GM12872 (cell line): ENCODE measurements at regions not wholly inside any gene's neighbourhood (a gene's known extent, or its start where the extent isn't known, plus 50 kb on each side); places are given as distances from the start of the nearest gene placed in this dataset.

Experiments
- TF ChIP-seq, protein P1 (sequence below): IDR thresholded peaks from 3 replicates; pipeline ENCODE4 v1.5.1; 2011; ENCODE audit warnings: low read depth, mild to moderate bottlenecking, low read length, moderate library complexity; ENCODE audit not compliant: insufficient read depth

DNA sequence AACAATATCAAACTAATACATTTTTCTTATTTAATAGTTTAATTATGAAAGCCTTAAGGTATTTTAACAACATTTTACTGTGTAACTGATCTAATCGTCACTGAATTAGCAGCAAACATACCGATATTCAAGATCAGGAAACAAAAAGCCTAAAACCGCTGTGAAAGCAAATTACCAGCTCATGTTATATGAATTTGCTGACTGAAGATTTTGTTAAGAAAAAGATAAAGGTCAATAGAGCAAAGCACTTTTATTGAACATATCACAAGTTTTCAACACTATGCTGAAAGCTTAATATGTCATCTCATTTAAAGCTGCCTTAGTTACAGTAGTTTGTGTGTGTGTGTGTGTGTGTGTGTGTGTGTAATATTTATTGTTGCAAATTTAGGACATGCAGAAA lies 1634.9 kb upstream of the NUDT12 start:
- TF ChIP-seq, protein P1, sequence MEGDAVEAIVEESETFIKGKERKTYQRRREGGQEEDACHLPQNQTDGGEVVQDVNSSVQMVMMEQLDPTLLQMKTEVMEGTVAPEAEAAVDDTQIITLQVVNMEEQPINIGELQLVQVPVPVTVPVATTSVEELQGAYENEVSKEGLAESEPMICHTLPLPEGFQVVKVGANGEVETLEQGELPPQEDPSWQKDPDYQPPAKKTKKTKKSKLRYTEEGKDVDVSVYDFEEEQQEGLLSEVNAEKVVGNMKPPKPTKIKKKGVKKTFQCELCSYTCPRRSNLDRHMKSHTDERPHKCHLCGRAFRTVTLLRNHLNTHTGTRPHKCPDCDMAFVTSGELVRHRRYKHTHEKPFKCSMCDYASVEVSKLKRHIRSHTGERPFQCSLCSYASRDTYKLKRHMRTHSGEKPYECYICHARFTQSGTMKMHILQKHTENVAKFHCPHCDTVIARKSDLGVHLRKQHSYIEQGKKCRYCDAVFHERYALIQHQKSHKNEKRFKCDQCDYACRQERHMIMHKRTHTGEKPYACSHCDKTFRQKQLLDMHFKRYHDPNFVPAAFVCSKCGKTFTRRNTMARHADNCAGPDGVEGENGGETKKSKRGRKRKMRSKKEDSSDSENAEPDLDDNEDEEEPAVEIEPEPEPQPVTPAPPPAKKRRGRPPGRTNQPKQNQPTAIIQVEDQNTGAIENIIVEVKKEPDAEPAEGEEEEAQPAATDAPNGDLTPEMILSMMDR = no peak

DNA sequence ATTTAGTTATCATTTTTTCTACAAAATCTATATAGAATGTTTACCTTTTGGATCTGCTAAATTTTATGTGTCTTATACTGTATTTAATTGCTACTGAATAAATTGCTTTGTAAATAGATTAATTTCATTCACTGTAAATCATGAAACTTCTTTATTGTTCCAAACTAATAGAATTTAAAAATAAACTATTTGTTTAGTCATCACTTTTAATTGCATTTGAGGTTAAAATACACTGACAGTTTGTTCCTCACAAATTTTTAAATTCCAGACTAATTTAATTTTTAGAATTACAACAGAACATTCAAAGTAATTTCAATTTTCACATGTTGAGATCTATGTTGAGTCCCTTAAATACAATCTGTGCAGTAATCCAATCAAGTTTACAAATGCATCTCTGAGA lies 1633.2 kb upstream of the NUDT12 start:
- TF ChIP-seq, protein P1 = no peak

DNA sequence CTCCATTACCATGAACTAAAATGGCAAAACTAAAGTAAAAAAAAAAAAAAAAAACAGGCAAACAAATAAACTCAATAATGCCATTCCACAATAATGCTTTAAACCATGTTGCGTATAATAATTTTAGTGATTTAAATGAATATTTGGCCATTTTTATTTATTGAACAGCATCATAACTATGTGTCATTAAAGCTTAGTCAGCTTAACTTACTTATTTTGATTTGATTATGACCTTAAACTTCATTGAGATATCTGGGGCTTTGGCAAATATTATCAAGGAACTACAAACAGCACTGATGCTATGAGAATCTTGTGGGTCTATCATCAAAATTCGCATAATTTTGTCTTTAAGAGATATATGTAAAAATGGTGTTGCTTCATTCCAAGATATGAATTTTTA lies 1610.3 kb upstream of the NUDT12 start:
- TF ChIP-seq, protein P1 = no peak

DNA sequence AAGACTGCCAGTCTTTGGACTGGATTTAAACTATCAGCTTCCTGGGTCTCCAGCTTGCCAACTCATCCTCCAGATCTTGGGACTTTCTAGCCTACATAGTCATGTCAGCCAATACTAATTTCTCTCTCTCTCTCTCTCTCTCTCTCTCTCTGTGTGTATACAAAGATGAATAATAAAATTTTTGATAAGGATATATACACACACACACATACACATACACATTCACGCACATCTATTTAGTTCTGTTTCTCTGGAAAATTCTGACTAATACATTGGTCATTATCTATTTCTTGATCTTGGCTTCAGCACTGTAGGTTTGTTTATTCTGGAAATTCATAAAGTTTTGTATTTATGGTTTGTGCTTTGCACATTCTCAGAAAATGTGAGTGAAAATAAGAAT lies 1606.2 kb upstream of the NUDT12 start:
- TF ChIP-seq, protein P1 = no peak

DNA sequence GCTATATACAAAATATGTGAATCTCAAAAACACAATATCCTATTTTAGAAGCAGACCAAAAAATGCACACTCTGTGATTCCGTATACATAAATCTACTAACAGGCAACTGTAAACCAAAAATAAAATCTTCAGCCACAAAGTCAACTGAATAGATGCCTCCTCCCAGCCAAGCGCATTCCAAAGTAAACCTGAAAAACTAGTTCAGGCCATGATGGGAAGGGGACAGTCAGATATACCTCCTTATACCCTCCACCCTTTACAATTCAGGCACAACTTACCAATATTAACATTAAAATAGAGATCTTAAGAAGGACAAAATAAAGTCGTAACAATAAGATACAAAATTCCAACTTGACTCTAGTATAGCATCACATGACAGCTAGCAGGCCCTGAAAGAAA lies 1604.5 kb upstream of the NUDT12 start:
- TF ChIP-seq, protein P1 = no peak

DNA sequence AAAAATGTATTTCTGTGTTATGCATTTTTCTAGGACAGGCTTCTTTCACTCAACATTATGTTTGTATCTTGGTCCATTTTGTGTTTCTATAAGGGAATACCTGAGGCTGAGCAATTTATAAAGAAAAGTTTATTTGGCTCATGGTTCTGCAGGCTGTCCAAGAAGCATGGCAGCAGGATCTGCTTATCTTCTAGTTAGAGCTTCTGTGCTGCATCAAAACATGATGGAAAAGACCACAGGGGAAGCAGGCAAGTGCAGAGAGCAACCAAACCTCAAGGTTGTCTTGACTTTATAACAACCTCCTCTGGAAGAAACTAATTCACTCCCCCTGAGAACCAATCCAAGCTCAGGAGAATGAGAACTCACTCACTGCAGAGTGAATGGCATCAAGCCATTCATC lies 1601.0 kb upstream of the NUDT12 start:
- TF ChIP-seq, protein P1 = no peak

DNA sequence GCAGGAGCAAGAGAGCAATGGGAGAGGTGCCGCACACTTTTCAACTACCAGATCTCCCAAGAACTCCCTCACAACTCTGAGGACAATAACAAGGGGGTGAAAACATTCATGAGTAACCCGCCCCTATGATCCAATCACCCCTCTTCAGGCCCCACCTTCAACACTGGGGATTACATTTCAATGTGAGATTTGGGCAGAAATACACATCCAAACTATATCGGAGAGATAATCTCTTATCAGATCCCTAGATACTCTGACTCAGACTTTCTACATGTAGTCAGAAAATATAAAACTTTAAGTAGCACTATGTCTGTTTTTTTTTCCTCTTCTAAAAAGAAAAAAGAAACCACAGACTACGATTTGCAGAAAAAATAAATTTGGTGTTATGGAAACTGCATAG lies 1595.9 kb upstream of the NUDT12 start:
- TF ChIP-seq, protein P1 = no peak

DNA sequence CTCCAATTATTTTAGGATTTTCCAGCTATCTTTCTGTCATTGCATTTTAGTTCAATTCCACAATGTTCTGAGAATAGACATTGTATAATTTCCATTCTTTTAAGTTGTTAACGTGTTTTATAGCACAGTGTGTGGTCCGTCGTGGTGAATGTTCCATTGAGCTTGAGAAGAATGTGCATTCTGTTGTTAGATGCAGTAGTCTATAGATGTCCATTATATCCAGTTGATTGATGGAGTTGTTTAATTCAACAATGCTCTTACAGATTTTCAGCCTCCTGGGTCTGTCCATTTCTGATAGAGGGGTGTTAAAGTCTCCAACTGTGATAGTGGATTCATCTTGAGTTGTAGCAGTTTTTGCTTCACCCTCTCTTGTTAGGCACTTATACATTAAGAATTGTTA lies 1587.7 kb upstream of the NUDT12 start:
- TF ChIP-seq, protein P1 = no peak
